MM.1S (cell line): ENCODE measurements at regions not wholly inside any gene's neighbourhood (a gene's known extent, or its start where the extent isn't known, plus 50 kb on each side); places are given as distances from the start of the nearest gene placed in this dataset.
A peak's percentile ranks its signal among the peaks of the same experiment; 100 is the strongest.

Experiments
- DNase-seq: peaks from one replicate; pipeline ENCODE4 v3.0.0-alpha.2; 2015
- H2AFZ ChIP-seq: fragments of 300-600 bp; sonication (generic); 2 replicates; pipeline ENCODE4 v1.6.0; 2016; ENCODE audit warnings: antibody characterized with exemption, low read length
- H3F3A ChIP-seq: fragments of 300-600 bp; sonication (generic); 2 replicates; pipeline ENCODE4 v1.6.1; 2016; ENCODE audit warnings: mild to moderate bottlenecking, antibody characterized with exemption, low read length, moderate library complexity, mixed read lengths; ENCODE audit not compliant: insufficient read depth
- H3K27ac ChIP-seq: fragments of 300-600 bp; sonication (generic); 2 replicates; pipeline ENCODE4 v1.5.1; 2016; ENCODE audit warnings: mild to moderate bottlenecking, low read length
- H3K27me3 ChIP-seq: fragments of 300-600 bp; sonication (generic); replicated peaks from 2 replicates; pipeline ENCODE4 v1.6.0; 2016; ENCODE audit warnings: low read length; ENCODE audit not compliant: insufficient read depth
- H3K36me3 ChIP-seq: fragments of 300-600 bp; sonication (generic); replicated peaks from 2 replicates; pipeline ENCODE4 v1.6.1; 2016; ENCODE audit warnings: mild to moderate bottlenecking, low read length, mixed read lengths; ENCODE audit not compliant: insufficient read depth
- H3K4me1 ChIP-seq: fragments of 300-600 bp; sonication (generic); 2 replicates; pipeline ENCODE4 v1.6.1; 2016; ENCODE audit warnings: low read length, mixed read lengths
- H3K4me2 ChIP-seq: fragments of 300-600 bp; sonication (generic); 2 replicates; pipeline ENCODE4 v1.6.0; 2016; ENCODE audit warnings: low read depth, low read length
- H3K4me3 ChIP-seq: fragments of 300-600 bp; sonication (generic); 2 replicates; pipeline ENCODE4 v1.5.1; 2016; ENCODE audit warnings: low read length, mixed read lengths
- H3K79me2 ChIP-seq: fragments of 300-600 bp; sonication (generic); 2 replicates; pipeline ENCODE4 v1.6.1; 2016; ENCODE audit warnings: mixed run types, low read length, mixed read lengths
- H3K9ac ChIP-seq: fragments of 300-600 bp; sonication (generic); 2 replicates; pipeline ENCODE4 v1.6.1; 2016; ENCODE audit warnings: low read length, mixed read lengths
- H3K9me2 ChIP-seq: fragments of 300-600 bp; sonication (generic); replicated peaks from 2 replicates; pipeline ENCODE4 v1.6.1; 2016; ENCODE audit warnings: mild to moderate bottlenecking, low read length, mixed read lengths; ENCODE audit not compliant: insufficient read depth
- H3K9me3 ChIP-seq: fragments of 300-600 bp; sonication (generic); replicated peaks from 2 replicates; pipeline ENCODE4 v1.6.1; 2016; ENCODE audit warnings: mild to moderate bottlenecking, low read length, mixed read lengths; ENCODE audit not compliant: insufficient read depth
- H4K20me1 ChIP-seq: fragments of 300-600 bp; sonication (generic); 2 replicates; pipeline ENCODE4 v1.6.1; 2016; ENCODE audit warnings: mild to moderate bottlenecking, low read length, moderate library complexity, mixed read lengths; ENCODE audit not compliant: insufficient read depth
- EZH2 ChIP-seq: fragments of 300-600 bp; sonication (generic); optimal IDR thresholded peaks from 2 replicates; pipeline ENCODE3; 2017; ENCODE audit warnings: low read depth, mild to moderate bottlenecking, antibody characterized with exemption, low read length, mixed read lengths
- EZH2phosphoT487 ChIP-seq: fragments of 300-600 bp; sonication (generic); IDR thresholded peaks from 2 replicates; pipeline ENCODE4 v1.6.1; 2018; ENCODE audit warnings: antibody characterized with exemption, low read length
- TF ChIP-seq, protein P1 (sequence below): fragments of 300-600 bp; sonication (generic); IDR thresholded peaks from 2 replicates; pipeline ENCODE4 v1.5.1; 2016; ENCODE audit warnings: antibody characterized with exemption, low read length, mixed read lengths

GRCh38 chr2:111656894-111657293 is 227.1 kb downstream of the ANAPC1 start:
- H3K36me3 ChIP-seq, result no peaks in the 10 kb centered on the region
- no peak for DNase-seq
- H3F3A ChIP-seq, result peaks cover 8% of the 10 kb centered on the region
- peaks cover 28% of the 10 kb centered on the region for H3K4me1 ChIP-seq
- H3K9me3 ChIP-seq, result no peaks in the 10 kb centered on the region
- no peak overlapping the region for H3K27ac ChIP-seq
- no peak overlapping the region for H2AFZ ChIP-seq
- no peaks in the 10 kb centered on the region for H3K9me2 ChIP-seq
- no peak overlapping the region for H3K9ac ChIP-seq
- TF ChIP-seq EZH2phosphoT487 (no peak), EZH2 (no peak)
- TF ChIP-seq, protein P1, sequence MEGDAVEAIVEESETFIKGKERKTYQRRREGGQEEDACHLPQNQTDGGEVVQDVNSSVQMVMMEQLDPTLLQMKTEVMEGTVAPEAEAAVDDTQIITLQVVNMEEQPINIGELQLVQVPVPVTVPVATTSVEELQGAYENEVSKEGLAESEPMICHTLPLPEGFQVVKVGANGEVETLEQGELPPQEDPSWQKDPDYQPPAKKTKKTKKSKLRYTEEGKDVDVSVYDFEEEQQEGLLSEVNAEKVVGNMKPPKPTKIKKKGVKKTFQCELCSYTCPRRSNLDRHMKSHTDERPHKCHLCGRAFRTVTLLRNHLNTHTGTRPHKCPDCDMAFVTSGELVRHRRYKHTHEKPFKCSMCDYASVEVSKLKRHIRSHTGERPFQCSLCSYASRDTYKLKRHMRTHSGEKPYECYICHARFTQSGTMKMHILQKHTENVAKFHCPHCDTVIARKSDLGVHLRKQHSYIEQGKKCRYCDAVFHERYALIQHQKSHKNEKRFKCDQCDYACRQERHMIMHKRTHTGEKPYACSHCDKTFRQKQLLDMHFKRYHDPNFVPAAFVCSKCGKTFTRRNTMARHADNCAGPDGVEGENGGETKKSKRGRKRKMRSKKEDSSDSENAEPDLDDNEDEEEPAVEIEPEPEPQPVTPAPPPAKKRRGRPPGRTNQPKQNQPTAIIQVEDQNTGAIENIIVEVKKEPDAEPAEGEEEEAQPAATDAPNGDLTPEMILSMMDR, result no peak
- H3K79me2 ChIP-seq, result no peaks in the 10 kb centered on the region
- H3K4me3 ChIP-seq, result no peak overlapping the region
- no peaks in the 10 kb centered on the region for H3K27me3 ChIP-seq
- H3K4me2 ChIP-seq, result no peak overlapping the region
- H4K20me1 ChIP-seq, result no peaks in the 10 kb centered on the region

- Histone ChIP-seq H4K20me1 (no peaks in the 10 kb centered on the region), H3K79me2 (no peaks in the 10 kb centered on the region), H3K4me1 (peaks cover 34% of the 10 kb centered on the region), H3K9me3 (no peaks in the 10 kb centered on the region), H3K9me2 (no peaks in the 10 kb centered on the region), H2AFZ (no peak overlapping the region), H3K27me3 (no peaks in the 10 kb centered on the region), H3K9ac (no peak overlapping the region), H3K4me3 (no peak overlapping the region), H3K4me2 (no peak overlapping the region), H3K36me3 (no peaks in the 10 kb centered on the region), H3K27ac (no peak overlapping the region), H3F3A (peaks cover 13% of the 10 kb centered on the region)
- no peak for DNase-seq
- TF ChIP-seq EZH2phosphoT487 (no peak), EZH2 (no peak)
- TF ChIP-seq, protein P1, result no peak
These were observed 226.5 kb downstream of the ANAPC1 start for GRCh38 chr2:111657351-111657975.

DNA sequence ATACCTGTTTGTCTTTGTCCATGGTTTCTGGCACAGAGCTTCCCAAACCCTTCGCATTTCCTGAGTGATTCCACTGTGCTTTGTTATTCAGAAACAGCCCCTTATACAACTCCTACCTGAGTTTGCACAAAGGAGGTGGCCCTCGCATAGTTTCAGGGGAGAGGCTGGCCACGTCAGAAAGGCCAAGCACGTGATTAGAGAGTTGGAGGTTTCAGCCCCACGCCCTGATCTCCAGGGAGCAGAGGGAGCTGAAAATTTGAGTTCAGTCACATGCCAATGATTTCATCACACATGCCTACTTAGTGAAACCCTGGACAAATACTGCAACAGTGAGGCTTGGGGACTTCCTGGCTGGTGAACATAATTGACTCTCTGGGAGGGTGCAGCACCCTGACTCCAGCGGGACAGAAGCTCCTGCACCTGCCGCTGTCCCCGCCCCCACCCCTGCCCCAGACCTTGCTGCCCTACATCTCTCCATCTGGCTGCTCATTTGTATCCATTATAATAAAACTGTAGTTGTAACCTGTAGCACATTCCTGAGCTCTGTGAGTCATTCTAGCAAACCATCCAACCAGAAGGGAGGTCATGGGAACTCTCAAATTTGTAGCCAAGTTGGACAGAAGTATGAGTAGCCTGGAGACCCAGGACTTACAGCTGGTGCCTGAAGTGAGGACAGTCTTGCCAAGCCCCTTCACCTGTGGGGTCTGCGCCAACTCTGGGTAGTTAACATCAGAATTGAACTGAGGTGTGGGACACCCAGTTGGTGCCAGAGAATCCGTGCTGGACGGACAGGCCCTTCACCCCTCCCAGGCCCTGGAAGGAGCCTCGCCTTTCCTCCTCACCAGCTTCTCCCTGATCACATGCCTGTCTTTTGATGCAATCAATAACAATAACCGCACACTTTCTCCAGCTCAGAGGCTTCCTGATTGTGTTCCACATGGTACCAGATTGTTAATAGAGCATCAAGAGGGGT is 224.3 kb downstream of the ANAPC1 start:
- Histone ChIP-seq H3K4me2 (peak overlapping the region; percentile 37), H3K4me1 (peaks cover 49% of the 10 kb centered on the region), H3K9me2 (no peaks in the 10 kb centered on the region), H3K36me3 (no peaks in the 10 kb centered on the region), H3K79me2 (no peaks in the 10 kb centered on the region), H3K27ac (peak overlapping the region; percentile 46; the same call in 1 of the 2 replicates), H4K20me1 (no peaks in the 10 kb centered on the region), H3K4me3 (no peak overlapping the region), H3K9ac (peak overlapping the region; percentile 14; the same call in 1 of the 2 replicates), H3K27me3 (no peaks in the 10 kb centered on the region), H2AFZ (peak overlapping the region; percentile 33), H3F3A (peaks cover 26% of the 10 kb centered on the region), H3K9me3 (no peaks in the 10 kb centered on the region)
- TF ChIP-seq EZH2phosphoT487 (no peak), EZH2 (no peak)
- TF ChIP-seq, protein P1, result no peak
- DNase-seq, result peak; percentile 51
